ENCODE measurements at regions not wholly inside any gene's neighbourhood (a gene's known extent, or its start where the extent isn't known, plus 50 kb on each side); places are given as distances from the start of the nearest gene placed in this dataset.

- no peak for TF ChIP-seq SIN3A (IDR thresholded peaks at IDR 0.05; ENCODE audit: borderline replicate concordance, insufficient read depth, low read length)
- no peak for TF ChIP-seq FOXP2 (optimal IDR thresholded peaks at IDR 0.05; ENCODE audit: borderline replicate concordance, extremely low read depth, extremely low read length, insufficient read depth)
- no peak for TF ChIP-seq TAF1 (IDR thresholded peaks at IDR 0.05; ENCODE audit: borderline replicate concordance, insufficient read depth, low read length)
- TF ChIP-seq REST (IDR thresholded peaks at IDR 0.05; ENCODE audit: insufficient read depth in 1 of 2, low read depth in 2 of 2, low read length in 2 of 2) = no peak
- TF ChIP-seq POLR2AphosphoS5 (IDR thresholded peaks at IDR 0.05; ENCODE audit: low read depth, low read length) = no peak
Observed at GRCh38 chr18:26696308-26696707, 148.0 kb upstream of the KCTD1 start.

- no peak for TF ChIP-seq TAF1 (IDR thresholded peaks at IDR 0.05; ENCODE audit: borderline replicate concordance, insufficient read depth, low read length)
- no peak for TF ChIP-seq FOXP2 (optimal IDR thresholded peaks at IDR 0.05; ENCODE audit: borderline replicate concordance, extremely low read depth, extremely low read length, insufficient read depth)
- no peak for TF ChIP-seq POLR2AphosphoS5 (IDR thresholded peaks at IDR 0.05; ENCODE audit: low read depth, low read length)
- no peak for TF ChIP-seq SIN3A (IDR thresholded peaks at IDR 0.05; ENCODE audit: borderline replicate concordance, insufficient read depth, low read length)
- no peak for TF ChIP-seq REST (IDR thresholded peaks at IDR 0.05; ENCODE audit: insufficient read depth in 1 of 2, low read depth in 2 of 2, low read length in 2 of 2)
Observed at GRCh38 chr18:26689226-26689879, 141.0 kb upstream of the KCTD1 start.

- TF ChIP-seq TAF1 (IDR thresholded peaks at IDR 0.05; ENCODE audit: borderline replicate concordance, insufficient read depth, low read length) (no peak), POLR2AphosphoS5 (IDR thresholded peaks at IDR 0.05; ENCODE audit: low read depth, low read length) (no peak), FOXP2 (optimal IDR thresholded peaks at IDR 0.05; ENCODE audit: borderline replicate concordance, extremely low read depth, extremely low read length, insufficient read depth) (no peak), SIN3A (IDR thresholded peaks at IDR 0.05; ENCODE audit: borderline replicate concordance, insufficient read depth, low read length) (no peak), REST (IDR thresholded peaks at IDR 0.05; ENCODE audit: insufficient read depth in 1 of 2, low read depth in 2 of 2, low read length in 2 of 2) (no peak)
Observed at GRCh38 chr18:26686532-26686931, 138.2 kb upstream of the KCTD1 start.

- TF ChIP-seq REST (IDR thresholded peaks at IDR 0.05; ENCODE audit: insufficient read depth in 1 of 2, low read depth in 2 of 2, low read length in 2 of 2) (no peak), TAF1 (IDR thresholded peaks at IDR 0.05; ENCODE audit: borderline replicate concordance, insufficient read depth, low read length) (no peak), POLR2AphosphoS5 (IDR thresholded peaks at IDR 0.05; ENCODE audit: low read depth, low read length) (no peak), FOXP2 (optimal IDR thresholded peaks at IDR 0.05; ENCODE audit: borderline replicate concordance, extremely low read depth, extremely low read length, insufficient read depth) (no peak), SIN3A (IDR thresholded peaks at IDR 0.05; ENCODE audit: borderline replicate concordance, insufficient read depth, low read length) (no peak)
Observed at GRCh38 chr18:26685438-26686157, 137.2 kb upstream of the KCTD1 start.

Measured in PFSK-1 (cell line).